ENCODE measurements at regions not wholly inside any gene's neighbourhood (a gene's known extent, or its start where the extent isn't known, plus 50 kb on each side); places are given as distances from the start of the nearest gene placed in this dataset.

DNA sequence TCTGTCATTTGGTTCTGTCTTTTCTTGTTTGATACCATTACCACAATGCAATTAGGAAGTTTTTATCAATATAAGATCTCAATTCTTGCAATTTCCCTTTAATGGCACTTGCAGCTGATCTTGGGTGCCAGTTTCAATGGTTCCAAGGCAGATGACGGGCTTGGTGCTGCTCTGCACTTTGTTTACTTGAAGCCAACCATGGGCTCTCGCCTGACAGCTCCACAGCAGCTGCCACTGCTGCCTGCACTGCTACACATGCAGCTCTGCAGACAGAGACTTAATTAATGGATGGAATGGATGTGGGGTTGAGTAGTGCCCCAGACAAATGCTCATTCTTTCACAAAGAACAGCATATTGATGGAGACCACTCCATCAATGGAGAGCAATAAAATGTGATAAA is 1024.3 kb upstream of the EPHA7 start:
- TF ChIP-seq, protein P1, sequence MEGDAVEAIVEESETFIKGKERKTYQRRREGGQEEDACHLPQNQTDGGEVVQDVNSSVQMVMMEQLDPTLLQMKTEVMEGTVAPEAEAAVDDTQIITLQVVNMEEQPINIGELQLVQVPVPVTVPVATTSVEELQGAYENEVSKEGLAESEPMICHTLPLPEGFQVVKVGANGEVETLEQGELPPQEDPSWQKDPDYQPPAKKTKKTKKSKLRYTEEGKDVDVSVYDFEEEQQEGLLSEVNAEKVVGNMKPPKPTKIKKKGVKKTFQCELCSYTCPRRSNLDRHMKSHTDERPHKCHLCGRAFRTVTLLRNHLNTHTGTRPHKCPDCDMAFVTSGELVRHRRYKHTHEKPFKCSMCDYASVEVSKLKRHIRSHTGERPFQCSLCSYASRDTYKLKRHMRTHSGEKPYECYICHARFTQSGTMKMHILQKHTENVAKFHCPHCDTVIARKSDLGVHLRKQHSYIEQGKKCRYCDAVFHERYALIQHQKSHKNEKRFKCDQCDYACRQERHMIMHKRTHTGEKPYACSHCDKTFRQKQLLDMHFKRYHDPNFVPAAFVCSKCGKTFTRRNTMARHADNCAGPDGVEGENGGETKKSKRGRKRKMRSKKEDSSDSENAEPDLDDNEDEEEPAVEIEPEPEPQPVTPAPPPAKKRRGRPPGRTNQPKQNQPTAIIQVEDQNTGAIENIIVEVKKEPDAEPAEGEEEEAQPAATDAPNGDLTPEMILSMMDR (IDR thresholded peaks at IDR 0.05): no peak
- TF ChIP-seq, protein P2, sequence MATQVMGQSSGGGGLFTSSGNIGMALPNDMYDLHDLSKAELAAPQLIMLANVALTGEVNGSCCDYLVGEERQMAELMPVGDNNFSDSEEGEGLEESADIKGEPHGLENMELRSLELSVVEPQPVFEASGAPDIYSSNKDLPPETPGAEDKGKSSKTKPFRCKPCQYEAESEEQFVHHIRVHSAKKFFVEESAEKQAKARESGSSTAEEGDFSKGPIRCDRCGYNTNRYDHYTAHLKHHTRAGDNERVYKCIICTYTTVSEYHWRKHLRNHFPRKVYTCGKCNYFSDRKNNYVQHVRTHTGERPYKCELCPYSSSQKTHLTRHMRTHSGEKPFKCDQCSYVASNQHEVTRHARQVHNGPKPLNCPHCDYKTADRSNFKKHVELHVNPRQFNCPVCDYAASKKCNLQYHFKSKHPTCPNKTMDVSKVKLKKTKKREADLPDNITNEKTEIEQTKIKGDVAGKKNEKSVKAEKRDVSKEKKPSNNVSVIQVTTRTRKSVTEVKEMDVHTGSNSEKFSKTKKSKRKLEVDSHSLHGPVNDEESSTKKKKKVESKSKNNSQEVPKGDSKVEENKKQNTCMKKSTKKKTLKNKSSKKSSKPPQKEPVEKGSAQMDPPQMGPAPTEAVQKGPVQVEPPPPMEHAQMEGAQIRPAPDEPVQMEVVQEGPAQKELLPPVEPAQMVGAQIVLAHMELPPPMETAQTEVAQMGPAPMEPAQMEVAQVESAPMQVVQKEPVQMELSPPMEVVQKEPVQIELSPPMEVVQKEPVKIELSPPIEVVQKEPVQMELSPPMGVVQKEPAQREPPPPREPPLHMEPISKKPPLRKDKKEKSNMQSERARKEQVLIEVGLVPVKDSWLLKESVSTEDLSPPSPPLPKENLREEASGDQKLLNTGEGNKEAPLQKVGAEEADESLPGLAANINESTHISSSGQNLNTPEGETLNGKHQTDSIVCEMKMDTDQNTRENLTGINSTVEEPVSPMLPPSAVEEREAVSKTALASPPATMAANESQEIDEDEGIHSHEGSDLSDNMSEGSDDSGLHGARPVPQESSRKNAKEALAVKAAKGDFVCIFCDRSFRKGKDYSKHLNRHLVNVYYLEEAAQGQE (IDR thresholded peaks at IDR 0.05; ENCODE audit: insufficient read depth in 1 of 2, low read depth in 2 of 2, low read length in 1 of 2): no peak
- no peak for TF ChIP-seq TCF7L2 (IDR thresholded peaks at IDR 0.05; ENCODE audit: low read depth, low read length)
